ENCODE measurements at regions not wholly inside any gene's neighbourhood (a gene's known extent, or its start where the extent isn't known, plus 50 kb on each side); places are given as distances from the start of the nearest gene placed in this dataset.

GRCh38 chr7:42747044-42747443 is 164.8 kb downstream of the C7orf25 start:
- no peaks in the 10 kb centered on the region for H3K36me3 ChIP-seq
- TF ChIP-seq CTCF (IDR thresholded peaks at IDR 0.05), result no peak
- no peak overlapping the region for H3K27ac ChIP-seq
- no peaks in the 10 kb centered on the region for H3K4me1 ChIP-seq (ENCODE audit: control insufficient read depth in 1 of 2, insufficient read depth in 1 of 2, low read depth in 1 of 2, low read length in 1 of 2)
- no peaks in the 10 kb centered on the region for H3K9me3 ChIP-seq
- no peaks in the 10 kb centered on the region for H3K27me3 ChIP-seq
- no peak overlapping the region for H3K4me3 ChIP-seq (ENCODE audit: low read depth in 1 of 2, low read length in 1 of 2)

- H3K4me1 ChIP-seq (ENCODE audit: control insufficient read depth in 1 of 2, insufficient read depth in 1 of 2, low read depth in 1 of 2, low read length in 1 of 2), result no peaks in the 10 kb centered on the region
- no peak for TF ChIP-seq CTCF (IDR thresholded peaks at IDR 0.05)
- no peak overlapping the region for H3K4me3 ChIP-seq (ENCODE audit: low read depth in 1 of 2, low read length in 1 of 2)
- H3K27ac ChIP-seq, result no peak overlapping the region
- H3K27me3 ChIP-seq, result no peaks in the 10 kb centered on the region
- no peaks in the 10 kb centered on the region for H3K36me3 ChIP-seq
- no peaks in the 10 kb centered on the region for H3K9me3 ChIP-seq
These were observed 165.7 kb downstream of the C7orf25 start for GRCh38 chr7:42746214-42746613.

- H3K27ac ChIP-seq, result no peak overlapping the region
- no peaks in the 10 kb centered on the region for H3K4me1 ChIP-seq (ENCODE audit: control insufficient read depth in 1 of 2, insufficient read depth in 1 of 2, low read depth in 1 of 2, low read length in 1 of 2)
- no peaks in the 10 kb centered on the region for H3K36me3 ChIP-seq
- TF ChIP-seq CTCF (IDR thresholded peaks at IDR 0.05), result no peak
- no peak overlapping the region for H3K4me3 ChIP-seq (ENCODE audit: low read depth in 1 of 2, low read length in 1 of 2)
- no peaks in the 10 kb centered on the region for H3K27me3 ChIP-seq
- H3K9me3 ChIP-seq, result no peaks in the 10 kb centered on the region
These were observed 166.4 kb downstream of the C7orf25 start for GRCh38 chr7:42745357-42746059.

DNA sequence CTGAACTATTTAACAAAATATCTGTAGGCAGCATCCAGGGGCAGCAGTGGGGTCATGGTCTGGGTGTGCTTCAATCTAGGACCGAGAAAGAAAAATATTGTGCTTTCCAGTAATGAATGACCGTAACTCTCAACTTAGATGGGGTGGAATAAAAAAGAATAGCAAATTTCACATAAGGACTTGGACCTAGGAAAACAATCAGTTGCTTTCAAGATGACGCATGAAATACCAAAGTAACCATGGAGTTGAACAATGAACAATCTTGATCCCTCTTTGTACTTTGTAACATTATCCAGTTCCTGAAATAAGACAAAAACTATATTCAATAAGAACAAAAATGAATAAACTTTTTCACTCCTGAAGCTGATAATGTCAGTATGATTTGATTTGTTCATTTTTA is 167.1 kb downstream of the C7orf25 start:
- Histone ChIP-seq H3K4me1 (ENCODE audit: control insufficient read depth in 1 of 2, insufficient read depth in 1 of 2, low read depth in 1 of 2, low read length in 1 of 2) (no peaks in the 10 kb centered on the region), H3K36me3 (no peaks in the 10 kb centered on the region), H3K9me3 (no peaks in the 10 kb centered on the region), H3K27me3 (no peaks in the 10 kb centered on the region), H3K27ac (no peak overlapping the region), H3K4me3 (ENCODE audit: low read depth in 1 of 2, low read length in 1 of 2) (no peak overlapping the region)
- no peak for TF ChIP-seq CTCF (IDR thresholded peaks at IDR 0.05)

- Histone ChIP-seq H3K36me3 (no peaks in the 10 kb centered on the region), H3K9me3 (no peaks in the 10 kb centered on the region), H3K27ac (no peak overlapping the region), H3K4me1 (ENCODE audit: control insufficient read depth in 1 of 2, insufficient read depth in 1 of 2, low read depth in 1 of 2, low read length in 1 of 2) (no peaks in the 10 kb centered on the region), H3K4me3 (ENCODE audit: low read depth in 1 of 2, low read length in 1 of 2) (no peak overlapping the region), H3K27me3 (no peaks in the 10 kb centered on the region)
- TF ChIP-seq CTCF (IDR thresholded peaks at IDR 0.05), result no peak
These were observed 168.6 kb downstream of the C7orf25 start for GRCh38 chr7:42743077-42743858.
